Hematopoietic multipotent progenitor cell treated with erythropoietin and hydrocortisone succinate and interleukin-3 and kit ligand, for 15 days (in vitro differentiated cells): ENCODE measurements at regions not wholly inside any gene's neighbourhood (a gene's known extent, or its start where the extent isn't known, plus 50 kb on each side); places are given as distances from the start of the nearest gene placed in this dataset.
"Not testable (repeated sequence)": the region's sequence is repeated elsewhere in the genome, so short reads cannot be mapped to it uniquely, and the experiment has no call there.

Source experiments
- DNase-seq: peaks from one replicate; pipeline ENCODE4 v3.0.0-alpha.2; 2015; ENCODE audit warnings: low spot score

DNA sequence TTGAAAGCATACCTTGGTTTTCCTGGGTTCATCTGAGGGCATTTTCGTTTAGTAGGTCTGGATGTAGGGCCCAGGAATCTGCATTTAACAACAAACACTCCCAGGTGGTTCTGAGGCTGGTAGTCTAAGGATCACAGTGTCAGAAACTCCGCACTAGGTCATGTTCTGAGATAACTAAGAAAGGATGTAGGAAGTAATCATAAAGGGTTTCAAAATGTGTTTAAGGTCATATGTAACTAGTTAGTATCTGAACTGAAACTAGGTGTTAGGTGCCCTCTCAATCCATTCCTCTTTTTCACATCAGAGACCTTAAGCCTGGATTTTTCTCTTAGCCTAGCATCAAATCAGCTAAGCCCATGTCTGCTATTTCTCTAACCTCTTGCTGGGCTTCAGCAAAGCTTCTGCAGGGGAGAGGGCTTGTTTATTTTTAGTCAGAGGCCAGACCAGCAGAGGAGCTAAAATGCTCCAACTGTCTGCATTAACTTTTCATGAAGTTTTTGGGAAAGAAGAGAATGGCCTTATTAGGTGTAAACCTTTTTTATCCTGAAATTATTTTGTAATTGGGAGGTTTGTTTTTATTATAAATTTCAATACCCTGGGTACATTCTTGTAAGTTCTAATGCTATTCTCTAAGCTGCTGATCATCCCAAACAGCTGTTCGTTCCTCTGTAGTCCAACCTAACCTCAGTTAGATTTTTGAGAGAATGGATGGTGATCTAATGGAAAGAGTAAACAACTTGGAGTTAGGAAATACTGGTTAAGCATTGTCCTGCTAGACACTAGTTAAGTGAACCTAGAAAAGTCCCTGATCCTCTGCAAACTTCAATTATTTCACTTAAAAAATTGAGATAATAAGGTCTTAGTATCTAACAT lies 262.8 kb upstream of the RFC3 start:
- no peak for DNase-seq

DNA sequence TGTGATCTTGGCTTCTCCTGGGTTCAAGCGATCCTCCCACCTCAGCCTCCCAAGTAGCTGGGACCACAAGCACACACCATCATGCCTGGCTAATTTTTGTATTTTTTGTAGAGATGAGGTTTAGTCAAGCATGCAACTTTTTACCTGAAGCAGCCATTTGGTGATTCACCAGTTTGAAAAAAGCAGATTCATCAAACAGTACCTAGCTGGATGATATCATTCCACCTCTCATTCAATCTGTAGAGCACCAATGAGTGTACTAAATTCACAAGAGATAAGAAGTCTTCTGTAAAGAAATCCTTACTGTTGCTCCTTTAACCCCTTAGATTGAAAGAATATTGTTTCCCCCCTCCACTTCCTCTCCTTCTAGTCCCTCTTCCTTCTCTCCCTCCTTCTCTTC lies 261.1 kb upstream of the RFC3 start:
- no peak for DNase-seq

DNA sequence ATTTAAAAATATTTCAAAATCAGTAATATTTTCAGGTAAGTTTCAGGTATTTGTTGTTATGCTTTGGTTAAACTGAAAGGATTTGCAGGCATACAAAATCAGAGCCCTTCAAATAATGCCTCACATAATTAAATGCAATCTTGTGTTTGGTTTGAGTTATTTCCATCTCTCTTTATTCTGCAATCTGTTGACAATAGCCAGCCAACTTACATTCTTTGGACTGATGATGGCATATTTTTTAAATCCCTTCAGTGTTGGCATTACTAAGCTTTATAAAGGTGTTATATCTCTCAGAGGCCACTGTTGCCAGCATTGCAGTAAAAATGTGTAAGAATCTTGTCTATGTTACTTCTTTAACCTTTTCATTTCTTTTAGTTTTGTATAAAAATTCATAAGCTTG lies 257.2 kb upstream of the RFC3 start:
- DNase-seq: no peak

DNA sequence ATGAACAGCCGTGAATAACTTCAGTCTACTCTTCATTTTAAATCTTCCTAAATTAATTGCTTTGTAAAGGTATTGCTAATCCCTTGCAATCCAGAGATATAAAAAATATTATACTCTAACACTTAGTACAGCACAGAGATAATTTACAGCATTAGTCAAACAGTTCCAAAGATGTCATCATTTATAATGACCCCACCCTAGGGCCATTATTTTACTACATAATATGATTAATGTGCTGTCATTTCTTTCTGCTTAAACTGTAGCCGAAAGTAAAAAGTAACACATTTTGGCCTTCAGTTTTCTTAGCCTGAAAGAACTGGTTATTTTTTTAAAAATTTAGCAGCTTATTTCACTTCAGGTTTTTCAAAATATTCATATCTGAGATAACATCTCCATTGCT lies 256.3 kb upstream of the RFC3 start:
- DNase-seq: no peak

DNA sequence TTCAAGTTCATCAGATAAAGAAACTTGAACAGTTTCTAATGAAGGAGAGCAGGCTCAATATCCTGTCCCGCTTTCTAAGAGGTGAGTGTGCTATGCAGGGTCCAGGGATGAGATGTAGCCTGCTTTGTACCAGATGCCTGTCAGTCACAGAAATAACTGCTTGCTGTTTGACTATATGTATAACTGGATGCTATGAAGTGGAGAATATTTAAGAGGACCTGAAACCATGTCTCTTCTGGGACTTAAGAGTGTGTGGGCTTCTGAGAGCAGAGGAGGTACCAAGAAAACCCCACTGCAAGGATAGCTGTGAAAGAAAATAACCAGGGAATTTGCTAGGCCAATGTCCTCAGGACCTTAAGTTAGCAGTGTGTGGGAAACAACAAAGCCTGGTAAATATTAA lies 246.3 kb upstream of the RFC3 start:
- no peak for DNase-seq

DNA sequence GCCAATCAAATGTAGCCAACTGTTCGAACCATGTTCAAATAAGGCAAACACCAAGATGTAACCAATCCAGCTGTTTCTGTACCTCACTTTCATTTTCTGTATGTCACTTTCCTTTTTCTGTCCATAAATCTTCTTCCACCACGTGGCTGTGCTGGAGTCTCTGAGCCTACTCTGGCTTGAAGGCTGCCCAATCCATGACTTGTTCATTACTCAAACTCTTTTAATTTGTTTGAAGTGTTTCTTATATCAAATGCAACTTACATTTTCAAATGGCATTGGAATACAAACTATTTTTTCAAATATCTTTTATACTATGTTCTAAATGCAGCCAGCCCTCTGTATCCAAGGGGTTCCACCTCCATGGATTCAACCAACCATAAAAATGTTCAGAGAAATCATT lies 245.6 kb upstream of the RFC3 start:
- DNase-seq: not testable (repeated sequence)

DNA sequence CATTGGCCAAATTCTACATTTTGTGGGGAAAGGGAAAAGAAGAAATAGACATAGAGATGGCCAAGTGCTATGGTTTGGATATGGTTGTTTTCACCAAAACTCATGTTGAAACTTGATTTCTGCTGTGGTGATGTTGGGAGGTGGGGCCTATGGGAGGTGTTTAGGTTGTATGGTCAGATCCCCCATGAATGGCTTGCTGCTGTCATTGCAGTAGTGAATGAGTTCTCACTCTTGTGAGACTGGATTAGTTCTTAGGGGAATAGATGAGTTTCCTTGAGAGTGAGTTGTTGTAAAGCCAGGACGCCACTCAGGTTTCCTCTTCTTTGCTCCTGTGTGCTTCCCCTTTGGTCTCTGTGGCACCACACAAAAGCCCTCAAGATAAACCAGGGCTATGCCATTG lies 242.6 kb upstream of the RFC3 start:
- DNase-seq: no peak

DNA sequence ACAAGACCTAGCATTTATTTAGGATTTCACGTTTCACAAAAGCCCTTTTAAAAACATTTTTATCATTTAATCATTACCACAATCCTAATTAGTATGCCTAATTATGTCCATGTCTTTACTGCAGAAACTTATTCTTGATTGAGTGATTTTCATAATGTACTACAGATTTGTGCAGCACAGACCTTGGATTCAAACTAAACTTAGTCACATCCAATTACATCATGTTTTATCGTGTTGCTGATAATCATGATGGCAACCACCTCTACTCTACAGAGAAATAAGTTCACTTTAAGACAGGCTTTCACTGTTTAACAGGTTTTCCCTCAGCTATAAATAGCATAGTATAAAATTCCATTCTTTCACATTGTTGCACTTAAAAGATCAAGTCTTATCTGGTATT lies 240.9 kb upstream of the RFC3 start:
- DNase-seq: no peak

DNA sequence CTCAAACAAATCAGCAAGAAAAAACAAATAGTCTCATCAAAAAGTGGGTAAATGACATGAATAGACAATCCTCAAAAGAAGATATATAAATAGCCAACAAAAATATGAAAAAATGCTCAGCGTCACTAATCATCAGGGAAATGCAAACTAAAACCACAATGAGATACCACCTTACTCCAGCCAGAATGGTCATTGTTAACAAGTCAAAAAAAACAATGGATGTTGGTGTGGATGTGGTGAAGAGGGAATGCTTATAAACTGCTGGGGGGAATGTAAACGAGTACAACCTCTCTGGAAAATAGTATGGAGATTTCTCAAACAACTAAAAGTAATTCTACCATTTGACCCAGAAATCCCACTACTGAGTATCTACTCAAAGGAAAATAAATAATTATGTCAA lies 239.2 kb upstream of the RFC3 start:
- DNase-seq: no peak

DNA sequence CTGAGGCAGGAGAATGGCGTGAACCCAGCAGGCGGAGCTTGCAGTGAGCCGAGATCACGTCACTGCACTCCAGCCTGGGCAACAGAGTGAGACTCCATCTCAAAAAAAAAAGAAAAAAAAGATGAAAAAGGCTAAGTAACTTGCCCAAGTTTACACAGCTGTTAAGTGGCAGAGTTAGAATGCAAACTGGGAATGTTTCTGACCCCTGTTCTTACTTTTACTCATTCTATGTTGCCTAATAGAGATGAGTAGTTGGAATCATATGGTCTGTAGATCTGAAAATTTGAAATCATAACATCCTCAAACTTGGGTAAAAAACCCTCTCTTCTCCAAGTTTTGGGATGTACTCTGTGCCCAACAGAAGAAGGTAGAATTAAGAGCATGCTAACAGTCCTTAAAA lies 235.8 kb upstream of the RFC3 start:
- DNase-seq: no peak

DNA sequence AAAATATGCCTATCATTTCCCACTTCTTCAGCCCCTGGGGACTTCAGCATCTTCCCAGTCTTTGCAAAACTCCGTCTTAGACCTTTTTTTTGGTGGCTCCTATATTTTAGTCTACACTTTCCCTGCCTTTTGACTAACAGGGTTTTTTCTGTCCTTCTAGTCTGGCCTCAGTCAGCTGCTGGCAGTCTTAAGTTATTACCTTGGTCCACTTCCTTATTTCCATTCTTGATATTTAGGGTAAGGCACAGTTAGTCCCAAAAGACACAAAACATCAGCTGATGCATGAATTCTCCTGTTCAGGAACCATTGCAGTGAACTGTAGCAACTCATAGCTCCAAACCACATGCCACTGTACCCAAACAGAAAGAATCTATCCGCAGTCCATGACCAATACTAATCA lies 234.6 kb upstream of the RFC3 start:
- no peak for DNase-seq

DNA sequence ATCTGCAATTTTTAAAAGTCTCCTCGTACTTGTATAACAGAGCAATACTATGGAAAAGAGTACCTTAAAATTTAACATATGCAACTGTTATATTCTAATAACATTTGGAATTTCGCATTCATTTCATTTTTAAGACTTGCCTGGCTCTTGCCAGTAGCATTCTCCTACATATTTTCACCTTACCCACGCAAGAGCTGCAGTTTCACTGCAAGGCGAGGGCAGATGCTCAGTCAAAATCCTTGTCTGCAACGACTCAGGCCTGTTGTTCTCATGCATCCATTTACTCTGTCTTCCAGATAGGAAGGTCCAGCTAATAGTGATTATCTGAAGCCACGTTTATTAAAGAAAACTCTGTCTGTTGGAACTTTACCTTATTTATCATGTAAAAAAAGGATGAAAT lies 227.0 kb upstream of the RFC3 start:
- DNase-seq: no peak

DNA sequence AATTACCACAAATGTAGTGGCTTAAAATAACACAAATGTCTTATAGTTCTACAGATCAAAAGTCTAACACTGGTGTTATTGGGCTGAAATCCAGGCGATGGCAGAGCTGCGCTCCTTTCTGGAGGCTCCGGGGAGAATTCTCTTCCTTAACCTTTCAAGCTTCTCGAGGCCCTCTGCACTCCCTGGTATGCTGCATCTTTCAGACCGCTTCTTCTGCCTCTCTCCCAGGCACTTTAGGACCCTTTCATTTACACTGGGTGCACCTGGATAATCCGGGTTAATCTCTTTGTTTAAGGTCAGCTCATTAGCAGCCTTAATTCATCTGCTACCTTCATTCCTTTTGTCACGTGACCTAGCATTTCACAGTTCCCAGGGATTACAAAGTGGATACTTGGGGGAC lies 211.3 kb upstream of the RFC3 start:
- no peak for DNase-seq

DNA sequence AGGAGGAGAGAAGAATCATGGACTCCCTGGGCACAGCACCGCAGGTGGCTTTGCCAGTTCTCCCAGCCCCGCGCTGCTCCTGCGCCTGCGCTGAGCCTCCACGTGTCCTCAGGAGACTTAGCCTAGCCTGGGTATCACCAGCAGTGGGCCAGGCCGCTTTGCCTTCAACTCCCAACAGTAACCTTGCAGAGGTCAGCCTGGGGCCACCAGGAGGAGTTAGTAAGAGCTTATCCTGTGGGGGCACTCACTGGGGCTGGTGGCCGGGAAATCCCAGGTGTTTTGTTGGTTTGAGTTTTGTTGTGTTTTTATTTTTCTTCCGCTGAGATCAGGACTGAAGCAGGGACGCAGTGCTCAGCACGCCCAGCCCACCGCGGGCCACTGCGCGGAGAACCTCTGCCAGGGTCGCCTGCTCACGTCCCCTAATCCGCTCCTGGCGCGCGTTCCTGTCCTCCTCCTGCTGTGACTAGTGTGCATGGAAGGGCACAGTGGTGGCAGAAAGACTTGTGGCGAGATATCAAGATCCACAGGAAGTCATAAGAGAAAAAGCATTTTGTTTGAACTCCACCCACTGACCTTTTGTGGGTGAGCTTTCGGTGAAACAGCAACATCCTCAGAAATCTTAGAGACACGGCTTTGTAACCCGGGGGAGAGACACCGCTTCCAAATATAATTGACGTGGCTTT lies 207.4 kb upstream of the RFC3 start:
- DNase-seq: no peak

DNA sequence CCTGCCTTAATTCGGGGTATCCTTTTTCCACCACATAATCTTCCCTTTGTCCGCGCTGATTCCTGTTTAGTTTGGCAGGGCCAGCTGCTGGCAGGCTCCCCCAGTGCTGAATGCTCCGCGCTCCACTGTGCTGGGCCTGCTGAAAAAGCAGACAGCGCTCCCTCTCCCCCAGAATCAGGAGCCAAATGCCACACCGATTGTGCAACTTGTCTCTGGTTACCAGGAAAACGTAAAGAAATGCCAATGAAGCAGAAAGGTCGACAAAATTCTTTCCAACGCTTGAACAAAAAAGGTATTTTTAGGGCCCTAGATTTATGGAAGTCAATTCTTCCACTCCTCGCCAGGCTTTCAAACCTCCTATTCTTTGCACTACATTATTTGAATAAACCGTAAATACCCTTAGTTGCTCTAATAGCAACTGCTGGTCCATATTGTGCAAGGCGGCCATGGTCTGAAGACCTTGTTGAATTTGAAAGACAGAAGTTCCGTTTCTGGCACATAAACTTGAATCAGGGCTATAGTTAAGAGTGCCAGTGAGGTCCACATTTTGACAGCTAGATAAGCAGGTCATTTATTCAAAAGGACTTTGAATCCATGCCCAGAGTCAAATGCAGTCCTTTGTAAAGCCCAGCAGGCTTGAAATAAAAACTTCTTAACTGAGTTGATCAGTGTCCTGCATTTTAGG lies 206.7 kb upstream of the RFC3 start:
- no peak for DNase-seq

DNA sequence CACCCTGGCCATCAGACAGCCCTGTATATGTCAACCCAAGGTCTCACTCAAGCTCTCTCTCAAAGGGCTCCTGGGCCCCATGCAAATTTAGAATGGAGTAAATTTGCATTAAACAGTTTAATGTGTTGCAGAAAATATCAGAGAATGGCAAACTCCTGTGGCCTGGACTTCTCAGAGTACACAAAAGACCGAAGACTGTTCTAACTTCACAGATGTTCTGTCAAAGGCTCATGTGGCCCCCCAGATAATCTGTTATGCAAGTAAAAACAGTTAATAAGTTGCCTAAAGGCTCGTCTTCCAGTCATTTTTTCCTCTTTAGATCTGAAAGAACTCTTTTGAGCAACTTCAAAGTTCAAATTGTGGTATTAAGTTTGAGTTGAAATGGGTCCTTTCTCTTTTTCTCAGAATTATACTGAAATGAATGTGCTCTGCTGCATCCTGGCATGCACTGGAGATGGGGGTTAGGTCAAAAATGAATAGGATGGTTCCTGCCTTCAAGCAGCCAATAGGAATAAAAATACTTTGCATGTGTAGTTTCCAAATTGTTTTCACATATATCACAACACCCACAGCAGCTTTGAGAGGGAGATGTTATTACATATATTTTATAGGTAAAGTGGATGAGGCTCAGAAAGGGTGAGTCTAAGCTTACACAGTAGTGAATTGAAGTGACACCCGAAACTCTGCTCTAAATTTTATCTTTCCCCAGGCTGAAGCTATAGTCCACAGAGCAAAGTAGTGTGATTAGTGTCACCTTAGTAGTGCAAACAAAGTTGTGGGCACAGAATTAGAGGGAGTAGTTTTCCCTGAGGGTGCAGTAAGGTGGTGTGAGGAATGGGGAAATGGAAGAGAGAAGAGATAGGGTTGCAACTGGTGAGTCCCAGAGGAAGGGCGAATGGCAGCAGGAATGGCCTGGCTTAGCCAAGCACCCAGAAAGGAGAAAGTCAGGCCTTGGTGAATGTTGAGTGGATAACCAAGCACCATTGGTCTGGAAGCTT lies 205.0 kb upstream of the RFC3 start:
- no peak for DNase-seq

DNA sequence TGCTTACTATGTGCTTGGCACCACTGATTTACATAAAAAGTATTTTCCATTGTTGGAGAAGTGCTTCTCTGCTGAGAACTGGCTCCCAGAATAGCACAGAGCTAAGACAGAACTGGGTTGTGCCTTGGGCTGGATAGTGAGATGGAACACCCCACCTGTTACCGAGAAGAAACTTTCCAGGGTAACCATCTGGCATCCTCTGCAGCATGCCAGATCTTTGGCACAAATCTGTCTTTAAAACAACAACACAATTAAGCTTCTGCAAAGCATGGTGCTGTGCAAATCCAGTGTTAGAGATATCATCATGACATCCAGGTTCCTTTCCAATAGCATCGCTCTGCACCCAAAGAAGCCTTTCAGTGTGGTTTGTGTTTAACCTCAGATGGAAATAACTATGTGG lies 202.5 kb upstream of the RFC3 start:
- no peak for DNase-seq

DNA sequence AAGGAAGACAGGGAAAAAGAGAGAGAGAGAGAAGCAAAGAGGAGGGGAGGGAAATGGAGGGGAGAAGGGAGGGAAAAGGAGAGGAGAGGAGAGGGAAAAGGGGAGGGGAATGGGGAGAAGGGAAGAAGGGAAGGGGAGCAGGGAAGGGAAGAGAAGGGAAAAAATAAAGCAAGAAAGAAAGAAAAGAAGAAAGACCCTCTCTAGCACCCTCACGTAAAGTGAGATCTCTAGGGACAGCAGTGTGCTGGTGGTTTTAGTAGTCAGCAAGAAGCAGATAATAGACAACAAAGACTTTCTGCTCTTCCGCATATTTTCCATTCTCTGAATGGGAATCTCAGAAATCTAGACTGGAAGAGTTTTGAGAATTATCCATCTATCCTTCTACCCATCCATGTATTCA lies 201.8 kb upstream of the RFC3 start:
- DNase-seq: no peak

DNA sequence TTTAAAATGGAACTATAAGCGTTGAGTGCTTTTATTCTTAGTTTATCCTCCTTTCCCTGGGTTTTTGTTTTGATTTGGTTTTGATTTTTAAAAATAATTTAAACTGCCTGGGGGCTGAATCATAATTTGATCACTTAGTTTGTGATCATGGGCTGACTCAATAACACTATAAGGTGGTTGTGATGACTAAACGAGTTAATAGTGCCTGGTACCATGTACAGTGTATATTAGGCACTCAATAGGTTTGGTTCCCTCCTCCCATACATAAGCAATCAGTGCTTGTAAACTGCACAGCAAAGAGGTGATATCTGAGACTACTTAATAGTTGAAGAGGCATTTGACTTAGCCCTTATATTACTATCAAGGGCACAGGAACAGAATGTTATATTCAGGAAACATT lies 200.9 kb upstream of the RFC3 start:
- no peak for DNase-seq

DNA sequence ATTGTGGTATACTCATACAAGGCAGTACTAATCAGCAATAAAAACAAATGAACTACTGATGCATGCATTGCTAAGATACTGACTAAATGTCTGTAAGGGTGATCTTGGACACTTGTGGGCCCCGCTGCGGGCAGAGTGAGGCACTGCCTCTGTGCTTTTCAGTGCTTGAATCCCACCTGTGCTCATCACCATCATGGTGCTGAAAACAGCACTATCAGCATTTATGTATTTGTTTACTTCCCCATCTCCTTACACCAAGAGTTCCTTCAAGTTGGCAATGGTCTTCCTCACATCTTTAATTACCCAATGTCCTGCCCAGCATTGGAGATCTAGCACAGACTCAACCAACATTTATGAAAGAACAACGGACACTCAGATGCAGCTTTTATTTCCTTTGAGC lies 193.7 kb upstream of the RFC3 start:
- no peak for DNase-seq

DNA sequence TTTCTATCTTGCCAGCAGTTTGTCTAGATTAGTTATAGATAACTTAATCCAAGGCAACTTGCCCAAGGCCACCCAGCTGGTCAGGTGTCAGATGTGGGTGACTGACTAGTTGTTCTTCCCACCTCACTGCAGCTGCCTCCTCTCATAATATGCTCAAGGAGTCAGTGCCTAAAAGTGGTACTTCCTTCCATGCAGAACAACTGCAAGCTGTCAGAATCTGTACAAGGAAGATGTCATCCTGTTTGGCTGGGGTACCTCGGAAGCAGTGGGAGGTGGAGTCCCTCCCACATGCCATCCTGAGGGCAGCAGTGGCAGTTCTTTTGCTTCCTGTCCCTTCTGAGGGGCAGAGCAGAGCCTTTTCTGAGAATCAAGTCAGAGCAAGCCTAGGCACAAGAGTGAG lies 193.2 kb upstream of the RFC3 start:
- DNase-seq: no peak

DNA sequence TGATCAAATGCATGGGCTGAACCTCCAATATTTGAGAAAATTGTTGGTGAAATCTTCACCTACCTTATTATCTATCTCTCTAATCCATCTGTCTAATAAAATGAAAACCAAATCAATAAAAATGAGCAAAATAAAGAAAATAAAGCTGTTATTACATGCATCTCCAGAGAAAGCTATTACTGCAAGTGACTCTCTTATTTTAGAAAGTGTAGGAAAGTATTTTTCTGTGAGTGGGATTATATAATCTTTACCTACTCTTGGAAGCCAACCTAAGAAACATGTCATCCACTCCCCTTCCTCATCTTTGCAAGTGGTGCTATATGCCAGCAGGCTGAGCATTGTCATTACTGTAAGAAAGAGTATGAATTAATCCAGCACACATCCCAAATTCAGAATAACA lies 191.5 kb upstream of the RFC3 start:
- no peak for DNase-seq
